ENCODE measurements at regions not wholly inside any gene's neighbourhood (a gene's known extent, or its start where the extent isn't known, plus 50 kb on each side); places are given as distances from the start of the nearest gene placed in this dataset.

GRCh38 chr4:181671672-181672071, 571.5 kb upstream of the TENM3 start:
- DNase-seq (ENCODE audit: low read depth in 3 of 3, low spot score in 1 of 3) = no peak

- no peak for DNase-seq (ENCODE audit: low read depth in 3 of 3, low spot score in 1 of 3)
Observed at GRCh38 chr4:181672751-181673150, 570.5 kb upstream of the TENM3 start.

GRCh38 chr4:181674315-181674875, 568.8 kb upstream of the TENM3 start:
- no peak for DNase-seq (ENCODE audit: low read depth in 3 of 3, low spot score in 1 of 3)

GRCh38 chr4:181676546-181676945, 566.7 kb upstream of the TENM3 start:
- no peak for DNase-seq (ENCODE audit: low read depth in 3 of 3, low spot score in 1 of 3)

- no peak for DNase-seq (ENCODE audit: low read depth in 3 of 3, low spot score in 1 of 3)
Observed at GRCh38 chr4:181677201-181677600, 566.0 kb upstream of the TENM3 start.

GRCh38 chr4:181677621-181678020, 565.6 kb upstream of the TENM3 start:
- DNase-seq (ENCODE audit: low read depth in 3 of 3, low spot score in 1 of 3) = no peak

- DNase-seq (ENCODE audit: low read depth in 3 of 3, low spot score in 1 of 3) = no peak
Observed at GRCh38 chr4:181679754-181680153, 563.4 kb upstream of the TENM3 start.

GRCh38 chr4:181682367-181683047, 560.7 kb upstream of the TENM3 start:
- no peak for DNase-seq (ENCODE audit: low read depth in 3 of 3, low spot score in 1 of 3)

GRCh38 chr4:181684310-181684709, 558.9 kb upstream of the TENM3 start:
- no peak for DNase-seq (ENCODE audit: low read depth in 3 of 3, low spot score in 1 of 3)

- no peak for DNase-seq (ENCODE audit: low read depth in 3 of 3, low spot score in 1 of 3)
Observed at GRCh38 chr4:181685461-181685860, 557.7 kb upstream of the TENM3 start.

- no peak for DNase-seq (ENCODE audit: low read depth in 3 of 3, low spot score in 1 of 3)
Observed at GRCh38 chr4:181685911-181686310, 557.3 kb upstream of the TENM3 start.

- no peak for DNase-seq (ENCODE audit: low read depth in 3 of 3, low spot score in 1 of 3)
Observed at GRCh38 chr4:181687116-181687515, 556.1 kb upstream of the TENM3 start.

- DNase-seq (ENCODE audit: low read depth in 3 of 3, low spot score in 1 of 3) = no peak
Observed at GRCh38 chr4:181688432-181688831, 554.8 kb upstream of the TENM3 start.

GRCh38 chr4:181688872-181689271, 554.3 kb upstream of the TENM3 start:
- no peak for DNase-seq (ENCODE audit: low read depth in 3 of 3, low spot score in 1 of 3)

- DNase-seq (ENCODE audit: low read depth in 3 of 3, low spot score in 1 of 3) = no peak
Observed at GRCh38 chr4:181690498-181690897, 552.7 kb upstream of the TENM3 start.

GRCh38 chr4:181692965-181693364, 550.2 kb upstream of the TENM3 start:
- DNase-seq (ENCODE audit: low read depth in 3 of 3, low spot score in 1 of 3) = no peak

GRCh38 chr4:181693517-181693916, 549.7 kb upstream of the TENM3 start:
- DNase-seq (ENCODE audit: low read depth in 3 of 3, low spot score in 1 of 3) = no peak

GRCh38 chr4:181698221-181698620, 545.0 kb upstream of the TENM3 start:
- no peak for DNase-seq (ENCODE audit: low read depth in 3 of 3, low spot score in 1 of 3)

GRCh38 chr4:181701214-181701613, 542.0 kb upstream of the TENM3 start:
- no peak for DNase-seq (ENCODE audit: low read depth in 3 of 3, low spot score in 1 of 3)

GRCh38 chr4:181701894-181702293, 541.3 kb upstream of the TENM3 start:
- no peak for DNase-seq (ENCODE audit: low read depth in 3 of 3, low spot score in 1 of 3)

- DNase-seq (ENCODE audit: low read depth in 3 of 3, low spot score in 1 of 3) = no peak
Observed at GRCh38 chr4:181702864-181703495, 540.2 kb upstream of the TENM3 start.

- DNase-seq (ENCODE audit: low read depth in 3 of 3, low spot score in 1 of 3) = no peak
Observed at GRCh38 chr4:181710143-181710542, 533.1 kb upstream of the TENM3 start.

GRCh38 chr4:181711387-181711786, 531.8 kb upstream of the TENM3 start:
- no peak for DNase-seq (ENCODE audit: low read depth in 3 of 3, low spot score in 1 of 3)
